Urinary bladder (tissue), 3 donors: ENCODE measurements at regions not wholly inside any gene's neighbourhood (a gene's known extent, or its start where the extent isn't known, plus 50 kb on each side); places are given as distances from the start of the nearest gene placed in this dataset.

Experiments
- DNase-seq: peaks from one replicate; pipeline ENCODE4 v3.0.0-alpha.2; 2015; ENCODE audit errors: extremely low spot score
- H3K27ac ChIP-seq: one replicate; pipeline ENCODE4 v1.5.1; 2013; ENCODE audit warnings: low read depth, mild to moderate bottlenecking, moderate library complexity
- H3K36me3 ChIP-seq: one replicate; pipeline ENCODE4 v1.6.1; 2013; ENCODE audit warnings: mild to moderate bottlenecking, moderate library complexity; ENCODE audit not compliant: insufficient read depth
- H3K4me1 ChIP-seq: one replicate; pipeline ENCODE4 v1.6.1; 2013; ENCODE audit warnings: mild to moderate bottlenecking, moderate library complexity; ENCODE audit not compliant: insufficient read depth
- H3K4me3 ChIP-seq: one replicate; pipeline ENCODE4 v1.5.1; 2013; ENCODE audit warnings: low read depth, low read length
- WGBS: extraction: QIAGEN DNeasy Blood & Tissue Kit; methylation state at CpG from one replicate; pipeline ENCODE4 v1.1.7; 2013; 5-methylcytosine and 5-hydroxymethylcytosine counted together
- donor health status: healthy with polysubstance abuse.
- donor health status: healthy.

DNA sequence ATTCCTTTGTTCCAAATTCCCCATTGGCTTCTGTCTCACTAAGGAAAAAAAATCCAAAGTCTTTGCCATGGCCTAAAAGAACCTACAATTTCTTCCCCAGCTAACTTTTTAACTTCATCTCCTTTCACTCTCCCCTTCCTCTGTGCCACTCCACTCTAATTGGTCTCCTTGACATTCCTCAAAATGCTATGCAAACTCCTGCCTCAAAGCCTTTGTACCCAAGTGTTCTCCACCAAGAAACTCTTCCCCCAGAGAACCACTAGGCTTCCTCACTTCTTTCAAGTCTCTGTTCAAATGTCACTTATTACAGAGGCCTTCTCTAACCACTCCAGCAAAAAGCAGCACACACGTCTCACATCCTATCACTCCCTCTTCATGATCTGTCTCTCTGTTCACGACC, 91.6 kb upstream of the NR4A3 start:
- WGBS, result 81% methylated on average over 2 of the region's 2 CpGs
- Histone ChIP-seq H3K4me3 (no peak overlapping the region), H3K27ac (no peak overlapping the region), H3K4me1 (no peaks in the 10 kb centered on the region), H3K36me3 (no peaks in the 10 kb centered on the region)
- no peak for DNase-seq

DNA sequence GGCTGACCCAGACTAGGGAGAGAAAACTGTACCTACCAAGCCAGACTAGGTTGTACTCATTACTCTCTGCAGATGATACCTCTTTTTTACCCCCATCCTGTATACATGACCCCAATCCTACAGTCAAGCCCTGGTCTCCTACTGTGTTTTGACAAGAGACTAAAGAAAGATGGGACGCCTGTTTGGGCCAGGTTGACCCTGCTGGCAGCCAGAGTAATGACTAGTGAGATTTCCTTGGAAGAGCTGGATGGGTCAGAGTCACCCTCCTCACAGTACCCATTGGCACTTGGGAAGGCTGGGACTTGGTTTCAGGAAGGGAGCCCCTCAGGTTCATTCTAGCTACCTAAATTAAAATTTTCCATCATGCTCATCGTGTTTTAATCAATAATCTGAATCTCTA, 89.7 kb upstream of the NR4A3 start:
- 79% methylated on average over 2 of the region's 2 CpGs for WGBS
- no peaks in the 10 kb centered on the region for H3K4me1 ChIP-seq
- H3K27ac ChIP-seq, result no peak overlapping the region
- no peak overlapping the region for H3K4me3 ChIP-seq
- no peaks in the 10 kb centered on the region for H3K36me3 ChIP-seq
- no peak for DNase-seq

DNA sequence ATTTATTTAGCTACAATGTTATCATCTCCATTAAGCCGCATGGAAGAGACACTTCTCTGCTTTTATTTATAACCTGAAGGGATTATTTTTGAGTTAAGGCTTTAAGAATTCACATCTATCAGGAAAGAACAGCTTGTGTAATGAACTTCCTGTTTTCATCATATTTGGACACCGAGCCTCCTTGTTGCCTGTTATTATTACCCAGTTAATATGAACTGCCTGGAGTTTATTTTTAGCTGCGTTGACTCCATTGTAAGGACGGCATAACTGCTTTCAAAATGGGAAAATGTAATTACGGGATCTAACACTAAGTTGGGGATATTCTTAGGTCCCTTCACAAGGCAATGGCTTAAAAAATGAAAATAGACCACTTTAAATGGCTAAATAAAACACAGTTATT, 89.0 kb upstream of the NR4A3 start:
- no peak for DNase-seq
- Histone ChIP-seq H3K36me3 (no peaks in the 10 kb centered on the region), H3K27ac (no peak overlapping the region), H3K4me3 (no peak overlapping the region), H3K4me1 (no peaks in the 10 kb centered on the region)
- WGBS, result 27% methylated on average over 5 of the region's 5 CpGs

DNA sequence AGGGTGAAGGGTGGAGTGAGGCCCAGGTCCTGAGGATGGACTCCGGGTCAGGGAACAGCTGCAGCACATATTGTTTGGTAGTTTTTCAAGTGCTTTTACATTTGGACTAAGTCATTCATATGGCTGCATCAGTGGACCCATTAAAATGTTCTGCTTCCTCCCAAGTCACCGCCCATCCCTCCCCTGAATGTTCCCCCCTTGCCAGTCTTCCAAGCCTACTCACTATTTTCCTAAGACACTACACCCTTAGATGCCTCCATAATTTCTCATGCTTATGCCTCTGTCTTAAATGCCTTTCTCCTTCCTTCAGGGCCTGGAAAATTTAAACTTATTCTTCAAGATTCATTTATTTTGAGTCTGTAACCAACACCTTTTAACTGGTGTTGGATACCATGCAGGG, 86.6 kb upstream of the NR4A3 start:
- Histone ChIP-seq H3K36me3 (no peaks in the 10 kb centered on the region), H3K27ac (no peak overlapping the region), H3K4me3 (no peak overlapping the region), H3K4me1 (no peaks in the 10 kb centered on the region)
- DNase-seq, result no peak
- 98% methylated on average over 2 of the region's 2 CpGs for WGBS

DNA sequence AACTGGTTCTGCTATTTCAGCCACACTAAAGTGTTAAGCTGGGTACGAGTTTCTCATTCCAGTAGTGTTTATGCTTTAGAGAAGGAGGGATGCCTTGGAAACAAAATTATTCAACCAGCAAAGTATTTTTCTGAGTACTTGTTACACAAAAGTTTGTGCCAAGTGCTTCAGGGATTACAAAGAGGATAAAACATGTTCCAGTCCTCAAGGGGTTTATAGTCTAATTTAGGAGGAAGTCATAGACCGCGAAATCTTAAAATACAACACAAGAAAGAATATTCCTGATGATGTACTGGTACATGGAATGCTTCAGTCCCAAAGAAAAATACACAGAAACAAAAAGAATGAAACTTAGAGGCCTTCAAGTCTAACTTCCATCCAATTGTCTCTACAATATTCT, 85.4 kb upstream of the NR4A3 start:
- no peak overlapping the region for H3K27ac ChIP-seq
- no peaks in the 10 kb centered on the region for H3K36me3 ChIP-seq
- no peaks in the 10 kb centered on the region for H3K4me1 ChIP-seq
- DNase-seq, result no peak
- H3K4me3 ChIP-seq, result no peak overlapping the region
- WGBS, result 81% methylated on average over 3 of the region's 3 CpGs

DNA sequence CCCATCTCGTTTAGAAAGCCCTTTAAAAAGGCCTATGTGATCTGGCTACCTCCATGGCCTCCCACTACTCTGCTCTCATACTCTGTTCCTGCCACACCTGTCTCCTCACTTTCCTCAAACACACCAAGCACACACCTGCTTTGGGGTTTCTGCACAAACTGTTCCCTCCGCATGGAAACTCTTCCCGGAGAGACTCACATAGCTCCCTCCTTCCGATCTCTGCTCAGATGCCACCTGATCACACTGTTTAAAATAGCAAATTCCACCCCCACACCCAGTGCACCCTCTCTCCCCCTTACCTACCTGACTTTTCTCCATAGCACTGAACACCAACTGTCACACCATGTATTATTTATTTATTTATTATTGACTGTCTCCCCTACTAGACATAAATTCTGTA, 84.0 kb upstream of the NR4A3 start:
- 89% methylated on average over 4 of the region's 4 CpGs for WGBS
- H3K36me3 ChIP-seq, result no peaks in the 10 kb centered on the region

DNA sequence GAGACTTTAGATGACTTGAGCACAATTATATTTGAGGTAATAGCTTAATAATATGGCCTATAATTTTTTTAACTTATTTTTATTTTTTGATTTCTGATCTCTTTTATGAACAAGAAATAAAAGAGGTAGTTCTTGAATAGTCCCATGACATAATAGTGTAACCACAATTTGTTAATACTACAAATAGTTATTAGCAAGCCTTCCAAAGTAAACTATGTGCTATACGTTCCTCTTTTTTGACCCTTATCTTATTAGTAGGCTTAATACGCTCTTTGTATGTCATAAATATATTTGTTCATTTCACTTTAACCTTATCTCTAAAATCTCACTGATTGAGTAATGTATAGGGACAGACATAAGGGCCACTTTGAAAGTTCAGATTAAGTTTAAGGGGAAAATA, 78.7 kb upstream of the NR4A3 start:
- Histone ChIP-seq H3K4me1 (no peaks in the 10 kb centered on the region), H3K36me3 (no peaks in the 10 kb centered on the region), H3K27ac (no peak overlapping the region), H3K4me3 (no peak overlapping the region)
- DNase-seq, result no peak
- 53% methylated on average over 2 of the region's 2 CpGs for WGBS

More for the DNA sequence above, 84.0 kb upstream of the NR4A3 start:
- Histone ChIP-seq H3K4me3 (no peak overlapping the region), H3K4me1 (no peaks in the 10 kb centered on the region), H3K27ac (no peak overlapping the region)
- DNase-seq, result no peak

DNA sequence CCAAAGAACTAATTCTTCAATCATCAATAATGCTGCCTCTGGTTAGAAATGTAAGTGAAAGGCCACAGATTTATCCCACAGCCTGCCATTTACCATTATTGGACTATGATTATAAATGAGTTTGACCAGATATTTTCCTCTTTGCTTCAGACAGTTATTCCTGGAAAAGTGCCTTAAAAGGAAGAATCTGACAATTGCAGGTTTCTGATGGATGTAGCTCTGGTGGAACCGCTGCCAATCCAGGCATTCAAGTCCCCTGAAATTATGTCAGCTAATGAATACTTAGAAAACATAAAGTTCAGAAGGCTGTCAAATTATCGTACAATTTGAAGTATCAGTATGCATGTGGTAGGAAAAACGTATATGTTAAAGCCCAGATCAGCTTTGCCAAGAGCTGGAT, 78.2 kb upstream of the NR4A3 start:
- WGBS, result 86% methylated on average over 3 of the region's 3 CpGs

DNA sequence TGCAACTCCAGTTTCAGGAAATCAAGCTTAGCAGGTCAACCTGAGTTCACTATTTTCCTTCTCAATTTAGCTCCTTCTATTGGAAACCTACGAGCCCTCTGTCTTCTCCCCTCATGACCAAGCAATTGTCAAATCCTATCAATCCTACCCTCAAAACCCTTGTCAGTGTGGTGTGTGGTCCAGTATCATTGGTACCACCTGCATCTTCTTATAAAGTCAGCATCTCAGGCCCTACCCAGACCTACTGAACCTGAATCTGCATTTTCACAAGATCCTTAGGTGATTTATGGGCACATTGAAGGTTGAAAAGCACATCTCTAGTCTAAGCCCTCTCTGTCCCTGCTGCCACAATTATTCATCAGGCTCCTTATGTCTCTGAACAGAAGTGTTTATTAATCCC, 77.6 kb upstream of the NR4A3 start:
- DNase-seq, result no peak
- Histone ChIP-seq H3K27ac (no peak overlapping the region), H3K4me1 (no peaks in the 10 kb centered on the region), H3K36me3 (no peaks in the 10 kb centered on the region), H3K4me3 (no peak overlapping the region)
- WGBS, result 61% methylated on average over 1 of the region's 1 CpG

More for the DNA sequence above, 78.2 kb upstream of the NR4A3 start:
- Histone ChIP-seq H3K36me3 (no peaks in the 10 kb centered on the region), H3K4me3 (no peak overlapping the region), H3K4me1 (no peaks in the 10 kb centered on the region), H3K27ac (no peak overlapping the region)
- DNase-seq, result no peak

DNA sequence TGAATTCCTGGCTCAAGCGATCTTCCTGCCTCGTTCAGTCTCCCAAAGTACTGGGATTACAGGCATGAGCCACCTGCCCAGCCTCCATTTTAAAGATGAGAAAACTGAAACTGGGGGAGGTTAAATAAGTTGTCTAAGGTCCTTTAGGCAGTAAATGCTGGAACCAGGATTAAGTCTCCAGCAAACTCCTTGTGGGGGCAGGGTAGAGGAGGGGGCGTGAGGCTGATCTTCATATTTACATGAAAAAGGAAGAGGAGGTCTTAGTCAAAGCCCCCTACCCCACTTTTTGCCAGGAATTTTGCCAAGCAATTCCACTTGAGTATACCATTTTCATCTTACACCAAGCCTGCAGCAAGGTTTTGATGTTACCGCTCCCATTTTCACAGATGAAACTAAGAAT, 76.6 kb upstream of the NR4A3 start:
- 76% methylated on average over 4 of the region's 4 CpGs for WGBS
- Histone ChIP-seq H3K4me3 (no peak overlapping the region), H3K4me1 (no peaks in the 10 kb centered on the region), H3K36me3 (no peaks in the 10 kb centered on the region), H3K27ac (no peak overlapping the region)
- DNase-seq, result no peak

DNA sequence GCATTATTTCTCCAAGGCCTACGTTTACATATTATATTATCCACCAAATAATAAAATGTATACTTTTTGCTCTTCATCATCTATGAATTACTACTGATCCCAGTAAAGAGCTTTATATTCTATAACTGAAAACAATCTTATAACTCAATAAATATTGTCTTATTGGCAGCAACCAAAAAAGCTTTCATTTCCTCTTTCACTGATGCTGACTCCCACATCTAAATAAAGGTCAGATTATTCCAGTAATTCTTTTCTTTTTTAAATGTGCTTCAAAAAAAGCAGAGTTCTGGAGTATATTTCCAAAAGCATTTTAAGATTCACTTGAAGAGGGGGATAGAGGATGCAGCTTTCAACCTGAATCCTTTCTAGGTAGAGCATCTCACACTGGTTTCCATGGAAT, 75.3 kb upstream of the NR4A3 start:
- DNase-seq, result no peak
- Histone ChIP-seq H3K4me3 (no peak overlapping the region), H3K4me1 (no peaks in the 10 kb centered on the region), H3K36me3 (no peaks in the 10 kb centered on the region), H3K27ac (no peak overlapping the region)
- WGBS, result 78% methylated on average over 1 of the region's 1 CpG

DNA sequence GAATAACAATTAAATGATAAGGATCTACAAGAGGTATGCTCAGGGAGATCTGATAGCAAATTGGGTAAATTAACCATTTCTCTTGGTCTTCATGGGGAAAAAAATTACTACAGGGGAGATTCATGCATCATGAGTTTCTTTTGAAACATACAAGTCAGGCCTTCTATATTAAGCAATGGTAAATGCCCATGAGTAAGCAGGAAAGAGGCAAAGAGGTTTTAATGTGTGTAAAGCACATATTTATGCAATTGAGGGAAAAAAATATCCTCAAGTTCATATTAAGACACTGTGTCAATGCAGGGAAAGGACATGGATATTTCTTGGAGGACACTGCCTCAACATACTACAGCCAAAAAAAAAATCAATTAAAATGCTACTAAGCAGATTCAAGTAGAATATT, 73.4 kb upstream of the NR4A3 start:
- DNase-seq, result no peak
- no peak overlapping the region for H3K27ac ChIP-seq

DNA sequence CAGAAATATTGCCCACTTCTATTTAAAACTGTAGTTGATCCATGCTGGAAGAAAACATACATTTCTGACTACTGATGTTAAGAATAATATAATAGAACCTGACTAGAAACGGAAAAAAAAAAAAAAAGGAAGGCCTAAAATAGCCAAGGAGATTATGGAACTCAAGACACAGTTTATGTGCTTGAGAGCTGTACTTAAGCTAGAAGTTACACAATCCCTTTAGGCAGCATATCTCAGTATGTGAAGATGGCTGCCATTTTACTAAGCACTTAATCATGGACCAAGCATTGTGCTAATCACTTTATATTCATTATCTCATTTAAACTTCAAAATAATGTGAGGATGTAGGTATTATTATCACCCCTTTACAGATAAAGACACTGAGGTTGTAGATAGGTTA, 73.0 kb upstream of the NR4A3 start:
- Histone ChIP-seq H3K4me3 (no peak overlapping the region), H3K4me1 (no peaks in the 10 kb centered on the region), H3K27ac (no peak overlapping the region), H3K36me3 (no peaks in the 10 kb centered on the region)
- WGBS, result 31% methylated on average over 1 of the region's 1 CpG
- no peak for DNase-seq

More for the DNA sequence above, 73.4 kb upstream of the NR4A3 start:
- H3K4me3 ChIP-seq, result no peak overlapping the region
- no peaks in the 10 kb centered on the region for H3K36me3 ChIP-seq
- H3K4me1 ChIP-seq, result no peaks in the 10 kb centered on the region

DNA sequence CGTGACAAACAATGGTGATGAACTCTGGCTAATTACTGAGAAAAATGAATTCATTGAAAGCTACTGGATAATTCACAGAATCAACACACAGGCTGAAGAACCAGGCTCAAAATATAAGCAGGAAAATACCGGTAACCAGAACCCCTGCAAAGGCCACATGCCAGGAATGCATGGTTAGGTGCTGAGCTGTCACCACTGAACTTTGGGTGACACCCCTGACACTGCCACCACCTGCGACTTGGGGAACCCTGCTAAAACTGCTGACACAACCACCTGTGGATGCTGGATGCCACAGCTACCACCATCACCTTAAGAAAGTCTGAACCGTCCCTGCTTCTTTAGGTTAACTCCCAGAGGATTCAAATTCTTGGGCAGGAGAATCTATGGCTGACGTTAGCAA, 72.0 kb upstream of the NR4A3 start:
- Histone ChIP-seq H3K36me3 (no peaks in the 10 kb centered on the region), H3K27ac (no peak overlapping the region), H3K4me1 (no peaks in the 10 kb centered on the region), H3K4me3 (no peak overlapping the region)
- no peak for DNase-seq
- 82% methylated on average over 5 of the region's 5 CpGs for WGBS

DNA sequence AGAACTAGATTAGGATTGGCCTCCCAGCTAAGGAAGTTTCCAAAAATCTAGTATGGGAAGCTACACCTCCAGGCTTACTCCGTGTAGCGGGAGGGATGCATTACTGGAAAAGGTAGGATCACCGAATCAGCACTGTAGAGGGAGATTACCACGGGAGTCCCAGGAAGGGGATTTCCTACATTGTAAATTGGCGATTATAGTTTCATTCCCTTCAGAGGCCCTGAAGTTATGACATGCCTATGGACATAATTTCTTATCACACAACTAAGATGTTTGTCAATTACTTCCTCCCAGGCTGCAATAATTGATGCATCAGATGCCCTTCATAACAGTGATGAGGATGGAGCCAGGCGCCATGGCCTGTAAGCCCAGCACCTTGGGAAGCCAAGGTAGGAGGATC, 71.2 kb upstream of the NR4A3 start:
- 91% methylated on average over 6 of the region's 6 CpGs for WGBS
- H3K27ac ChIP-seq, result no peak overlapping the region
- no peaks in the 10 kb centered on the region for H3K4me1 ChIP-seq
- no peak overlapping the region for H3K4me3 ChIP-seq
- no peaks in the 10 kb centered on the region for H3K36me3 ChIP-seq
- no peak for DNase-seq
